ENCODE measurements at regions not wholly inside any gene's neighbourhood (a gene's known extent, or its start where the extent isn't known, plus 50 kb on each side); places are given as distances from the start of the nearest gene placed in this dataset.
A peak's percentile ranks its signal among the peaks of the same experiment; 100 is the strongest.

- Mint-ChIP-seq H3K4me3 (no peak overlapping the region), H3K27me3 (peaks cover 30% of the 10 kb centered on the region), H3K9me3 (no peaks in the 10 kb centered on the region), H3K27ac (no peak overlapping the region), H3K36me3 (ENCODE audit: low read depth) (no peaks in the 10 kb centered on the region), H3K4me1 (peaks cover 8% of the 10 kb centered on the region)
- no peak for ATAC-seq
- no peak for DNase-seq
These were observed 112.8 kb upstream of the NABP1 start for GRCh38 chr2:191565120-191565519.

- DNase-seq (no peak), ATAC-seq (peak; percentile 55)
- Mint-ChIP-seq H3K27me3 (peaks cover 35% of the 10 kb centered on the region), H3K4me3 (no peak overlapping the region), H3K9me3 (no peaks in the 10 kb centered on the region), H3K27ac (no peak overlapping the region), H3K36me3 (ENCODE audit: low read depth) (no peaks in the 10 kb centered on the region), H3K4me1 (peaks cover 14% of the 10 kb centered on the region)
These were observed 112.2 kb upstream of the NABP1 start for GRCh38 chr2:191565647-191566198.

GRCh38 chr2:191566344-191566743 lies 111.6 kb upstream of the NABP1 start:
- peaks cover 35% of the 10 kb centered on the region for H3K27me3 Mint-ChIP-seq
- peak; percentile 77 for DNase-seq
- no peaks in the 10 kb centered on the region for H3K9me3 Mint-ChIP-seq
- no peak overlapping the region for H3K4me3 Mint-ChIP-seq
- H3K36me3 Mint-ChIP-seq (ENCODE audit: low read depth): no peaks in the 10 kb centered on the region
- H3K27ac Mint-ChIP-seq: no peak overlapping the region
- ATAC-seq: peak; percentile 52
- peaks cover 20% of the 10 kb centered on the region for H3K4me1 Mint-ChIP-seq

- H3K36me3 Mint-ChIP-seq (ENCODE audit: low read depth): no peaks in the 10 kb centered on the region
- H3K27me3 Mint-ChIP-seq: peaks cover 30% of the 10 kb centered on the region
- H3K4me1 Mint-ChIP-seq: peaks cover 28% of the 10 kb centered on the region
- no peak overlapping the region for H3K27ac Mint-ChIP-seq
- ATAC-seq (no peak), DNase-seq (no peak)
- H3K4me3 Mint-ChIP-seq: no peak overlapping the region
- no peaks in the 10 kb centered on the region for H3K9me3 Mint-ChIP-seq
These were observed 110.7 kb upstream of the NABP1 start for GRCh38 chr2:191567206-191567605.

- DNase-seq: no peak
- Mint-ChIP-seq H3K36me3 (ENCODE audit: low read depth) (no peaks in the 10 kb centered on the region), H3K27me3 (peaks cover 26% of the 10 kb centered on the region), H3K4me3 (no peak overlapping the region), H3K4me1 (peaks cover 46% of the 10 kb centered on the region), H3K9me3 (no peaks in the 10 kb centered on the region), H3K27ac (no peak overlapping the region)
- no peak for ATAC-seq
These were observed 108.9 kb upstream of the NABP1 start for GRCh38 chr2:191569025-191569424.

GRCh38 chr2:191571163-191571769 lies 106.7 kb upstream of the NABP1 start:
- DNase-seq (no peak), ATAC-seq (no peak)
- peak overlapping the region; percentile 39 for H3K4me3 Mint-ChIP-seq
- H3K27ac Mint-ChIP-seq: no peak overlapping the region
- peaks cover 45% of the 10 kb centered on the region for H3K4me1 Mint-ChIP-seq
- peaks cover 18% of the 10 kb centered on the region for H3K27me3 Mint-ChIP-seq
- H3K9me3 Mint-ChIP-seq: no peaks in the 10 kb centered on the region
- no peaks in the 10 kb centered on the region for H3K36me3 Mint-ChIP-seq (ENCODE audit: low read depth)

- Mint-ChIP-seq H3K4me1 (peaks cover 45% of the 10 kb centered on the region), H3K27me3 (peaks cover 18% of the 10 kb centered on the region), H3K27ac (peak overlapping the region; percentile 75), H3K36me3 (ENCODE audit: low read depth) (no peaks in the 10 kb centered on the region), H3K9me3 (no peaks in the 10 kb centered on the region), H3K4me3 (no peak overlapping the region)
- ATAC-seq (peak; percentile 79), DNase-seq (no peak)
These were observed 105.6 kb upstream of the NABP1 start for GRCh38 chr2:191572319-191572718.

GRCh38 chr2:191573216-191573615 lies 104.7 kb upstream of the NABP1 start:
- no peak for DNase-seq
- peaks cover 45% of the 10 kb centered on the region for H3K4me1 Mint-ChIP-seq
- peak; percentile 25 for ATAC-seq
- no peak overlapping the region for H3K4me3 Mint-ChIP-seq
- no peaks in the 10 kb centered on the region for H3K36me3 Mint-ChIP-seq (ENCODE audit: low read depth)
- H3K9me3 Mint-ChIP-seq: no peaks in the 10 kb centered on the region
- peaks cover 13% of the 10 kb centered on the region for H3K27me3 Mint-ChIP-seq
- peak overlapping the region; percentile 75 for H3K27ac Mint-ChIP-seq

- Mint-ChIP-seq H3K4me1 (peaks cover 45% of the 10 kb centered on the region), H3K27ac (peak overlapping the region; percentile 86), H3K36me3 (ENCODE audit: low read depth) (no peaks in the 10 kb centered on the region), H3K9me3 (no peaks in the 10 kb centered on the region), H3K4me3 (no peak overlapping the region), H3K27me3 (peaks cover 6% of the 10 kb centered on the region)
- ATAC-seq (no peak), DNase-seq (no peak)
These were observed 103.7 kb upstream of the NABP1 start for GRCh38 chr2:191574232-191574631.

GRCh38 chr2:191577605-191578004 lies 100.3 kb upstream of the NABP1 start:
- Mint-ChIP-seq H3K4me1 (peaks cover 17% of the 10 kb centered on the region), H3K36me3 (ENCODE audit: low read depth) (no peaks in the 10 kb centered on the region), H3K4me3 (no peak overlapping the region), H3K27me3 (no peaks in the 10 kb centered on the region), H3K27ac (no peak overlapping the region), H3K9me3 (no peaks in the 10 kb centered on the region)
- DNase-seq (no peak), ATAC-seq (no peak)

GRCh38 chr2:191578031-191578430 lies 99.9 kb upstream of the NABP1 start:
- H3K4me1 Mint-ChIP-seq: peaks cover 13% of the 10 kb centered on the region
- H3K9me3 Mint-ChIP-seq: no peaks in the 10 kb centered on the region
- no peaks in the 10 kb centered on the region for H3K27me3 Mint-ChIP-seq
- H3K36me3 Mint-ChIP-seq (ENCODE audit: low read depth): no peaks in the 10 kb centered on the region
- no peak overlapping the region for H3K27ac Mint-ChIP-seq
- DNase-seq: no peak
- no peak overlapping the region for H3K4me3 Mint-ChIP-seq
- ATAC-seq: no peak

- Mint-ChIP-seq H3K4me1 (no peaks in the 10 kb centered on the region), H3K4me3 (no peak overlapping the region), H3K27ac (no peak overlapping the region), H3K9me3 (no peaks in the 10 kb centered on the region), H3K36me3 (ENCODE audit: low read depth) (no peaks in the 10 kb centered on the region), H3K27me3 (no peaks in the 10 kb centered on the region)
- DNase-seq (no peak), ATAC-seq (no peak)
These were observed 97.4 kb upstream of the NABP1 start for GRCh38 chr2:191580581-191580980.

GRCh38 chr2:191581003-191581402 lies 96.9 kb upstream of the NABP1 start:
- DNase-seq (no peak), ATAC-seq (no peak)
- no peak overlapping the region for H3K4me3 Mint-ChIP-seq
- H3K36me3 Mint-ChIP-seq (ENCODE audit: low read depth): no peaks in the 10 kb centered on the region
- no peaks in the 10 kb centered on the region for H3K9me3 Mint-ChIP-seq
- H3K27ac Mint-ChIP-seq: no peak overlapping the region
- H3K27me3 Mint-ChIP-seq: no peaks in the 10 kb centered on the region
- no peaks in the 10 kb centered on the region for H3K4me1 Mint-ChIP-seq

GRCh38 chr2:191582355-191582754 lies 95.6 kb upstream of the NABP1 start:
- Mint-ChIP-seq H3K36me3 (ENCODE audit: low read depth) (no peaks in the 10 kb centered on the region), H3K4me3 (no peak overlapping the region), H3K27ac (no peak overlapping the region), H3K4me1 (no peaks in the 10 kb centered on the region), H3K9me3 (no peaks in the 10 kb centered on the region), H3K27me3 (no peaks in the 10 kb centered on the region)
- ATAC-seq: no peak
- DNase-seq: no peak

- DNase-seq: no peak
- Mint-ChIP-seq H3K4me1 (peaks cover 4% of the 10 kb centered on the region), H3K9me3 (no peaks in the 10 kb centered on the region), H3K27ac (no peak overlapping the region), H3K27me3 (no peaks in the 10 kb centered on the region), H3K4me3 (no peak overlapping the region), H3K36me3 (ENCODE audit: low read depth) (no peaks in the 10 kb centered on the region)
- no peak for ATAC-seq
These were observed 86.9 kb upstream of the NABP1 start for GRCh38 chr2:191591025-191591424.

Measured in activated naive CD8-positive, alpha-beta T cell treated with anti-CD3 and anti-CD28 coated beads, Interleukin-2, amount 50 U/mL, for 24 hours (primary cell).